Prostate gland (tissue), 2 donors: ENCODE measurements at regions not wholly inside any gene's neighbourhood (a gene's known extent, or its start where the extent isn't known, plus 50 kb on each side); places are given as distances from the start of the nearest gene placed in this dataset.

Source experiments
- DNase-seq: peaks from one replicate; pipeline ENCODE4 v3.0.0-alpha.2; 2019; ENCODE audit warnings: low spot score
- H3K27ac ChIP-seq, 2 donors: fragments of 200-600 bp; sonication (generic); 2 replicates each; pipeline ENCODE4 v1.5.1; 2017 to 2019
- H3K27me3 ChIP-seq: fragments of 200-600 bp; sonication (generic); replicated peaks from 2 replicates; pipeline ENCODE4 v1.5.1; 2019; ENCODE audit not compliant: insufficient read depth
- H3K36me3 ChIP-seq, 2 donors: fragments of 200-600 bp; sonication (generic); 1 replicate in 1 of 2; 2 replicates in 1 of 2; pipeline versions ENCODE4 v1.5.1 to v1.8.1; 2017 to 2019
- H3K4me1 ChIP-seq: fragments of 200-600 bp; sonication (generic); replicated peaks from 2 replicates; pipeline ENCODE4 v1.5.1; 2019
- H3K4me3 ChIP-seq, 2 donors: fragments of 200-600 bp; sonication (generic); 2 replicates each; pipeline ENCODE4 v1.5.1; 2017 to 2019
- H3K9me3 ChIP-seq: fragments of 200-600 bp; sonication (generic); 2 replicates; pipeline ENCODE4 v1.5.1; 2017
- POLR2A ChIP-seq: fragments of 450-650 bp; IDR thresholded peaks from one replicate; pipeline ENCODE4 v1.6.1; 2016; ENCODE audit warnings: antibody characterized with exemption, mild to moderate bottlenecking
- POLR2AphosphoS5 ChIP-seq: sonication (generic); formaldehyde crosslinking; IDR thresholded peaks from one replicate; pipeline ENCODE4 v1.6.1; 2017; ENCODE audit warnings: antibody characterized with exemption
- WGBS: methylation state at CpG from one replicate; pipeline ENCODE4 v1.1.5; 2018; 5-methylcytosine and 5-hydroxymethylcytosine counted together
- intact Hi-C: fragments of 100-400 bp; cut with DNase I; formaldehyde crosslinking; loops from one replicate; pipeline ENCODE4 v1.14.2; 2022
- TF ChIP-seq, protein P1 (sequence below), 4 experiments: fragments of 200-600 bp in 2 of 4; fragments of 450-650 bp in 2 of 4; sonication (generic) in 2 of 4; IDR thresholded peaks; 1 replicate in 3 of 4; 2 replicates in 1 of 4; pipeline ENCODE4 v1.5.1; 2016 to 2019; ENCODE audit warnings: antibody characterized with exemption in 4 of 4, mild to moderate bottlenecking in 2 of 4, moderate library complexity in 2 of 4

DNA sequence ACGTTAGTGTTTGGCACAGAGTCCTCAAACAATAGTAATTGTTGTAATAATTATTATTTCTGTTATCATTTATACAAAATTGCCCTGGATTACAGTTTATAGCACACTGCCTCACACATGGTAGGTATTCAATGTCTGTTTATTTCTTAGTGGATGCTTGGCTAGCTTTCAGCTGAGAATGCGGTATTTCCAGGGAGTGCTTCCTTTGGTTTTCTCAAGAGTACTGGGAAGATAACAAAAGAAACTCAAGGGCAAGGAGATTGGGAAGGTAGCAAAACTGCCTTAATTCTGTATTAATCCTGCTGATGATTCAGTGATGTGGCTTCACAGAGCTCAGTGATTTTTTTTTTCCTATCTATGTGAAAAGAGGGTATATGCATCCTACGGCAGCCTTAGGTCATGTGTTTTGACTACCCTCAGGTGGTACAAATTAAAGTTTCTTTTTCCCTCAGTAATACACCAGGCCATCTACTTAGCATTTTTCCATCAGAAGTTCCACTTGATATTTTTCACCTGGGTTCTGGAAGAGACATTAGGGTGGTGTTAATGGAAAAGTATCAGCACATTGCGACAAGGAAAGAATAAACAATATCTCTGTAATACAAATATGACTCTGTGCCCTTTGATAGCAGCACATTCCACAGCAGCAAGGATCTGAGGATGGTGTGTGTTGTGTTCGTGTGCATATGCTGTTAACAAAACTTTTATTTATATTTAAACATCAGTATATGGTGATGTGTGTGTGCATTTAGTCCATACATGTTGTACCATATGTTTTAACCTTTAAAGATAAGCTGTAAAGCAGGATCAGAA lies 124.3 kb upstream of the RASGEF1B start:
- Histone ChIP-seq H3K36me3 (no peaks in the 10 kb centered on the region), H3K9me3 (no peaks in the 10 kb centered on the region), H3K27me3 (no peaks in the 10 kb centered on the region), H3K27ac (no peak overlapping the region), H3K4me3 (no peak overlapping the region), H3K4me1 (no peaks in the 10 kb centered on the region)
- no peak for TF ChIP-seq POLR2A
- WGBS, result 38% methylated on average over 5 of the region's 5 CpGs
- no peak for DNase-seq
- intact Hi-C loops, result no loop called here

DNA sequence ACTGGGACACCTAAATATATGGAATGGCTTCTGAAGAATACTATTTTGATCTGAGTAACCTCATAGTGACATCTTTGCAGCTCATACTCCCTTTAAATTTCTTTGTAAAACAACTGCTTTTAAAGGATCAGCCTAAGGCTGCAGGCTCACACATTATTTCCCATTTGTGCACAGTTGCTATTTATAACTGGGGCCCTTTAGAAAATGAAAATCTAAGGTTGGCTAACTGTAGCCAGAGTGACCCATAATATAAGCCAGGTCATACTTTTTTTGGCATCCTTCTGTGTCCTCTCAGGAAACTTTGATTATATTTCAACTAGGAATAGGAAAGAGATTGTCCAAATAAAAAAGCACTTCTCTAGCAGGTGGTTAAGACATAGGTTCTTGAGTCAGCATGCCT lies 123.6 kb upstream of the RASGEF1B start:
- H3K4me1 ChIP-seq, result no peaks in the 10 kb centered on the region
- no peak for DNase-seq
- intact Hi-C loops, result no loop called here
- no peaks in the 10 kb centered on the region for H3K36me3 ChIP-seq
- TF ChIP-seq POLR2A, result no peak
- TF ChIP-seq POLR2AphosphoS5, result no peak
- TF ChIP-seq, protein P1, sequence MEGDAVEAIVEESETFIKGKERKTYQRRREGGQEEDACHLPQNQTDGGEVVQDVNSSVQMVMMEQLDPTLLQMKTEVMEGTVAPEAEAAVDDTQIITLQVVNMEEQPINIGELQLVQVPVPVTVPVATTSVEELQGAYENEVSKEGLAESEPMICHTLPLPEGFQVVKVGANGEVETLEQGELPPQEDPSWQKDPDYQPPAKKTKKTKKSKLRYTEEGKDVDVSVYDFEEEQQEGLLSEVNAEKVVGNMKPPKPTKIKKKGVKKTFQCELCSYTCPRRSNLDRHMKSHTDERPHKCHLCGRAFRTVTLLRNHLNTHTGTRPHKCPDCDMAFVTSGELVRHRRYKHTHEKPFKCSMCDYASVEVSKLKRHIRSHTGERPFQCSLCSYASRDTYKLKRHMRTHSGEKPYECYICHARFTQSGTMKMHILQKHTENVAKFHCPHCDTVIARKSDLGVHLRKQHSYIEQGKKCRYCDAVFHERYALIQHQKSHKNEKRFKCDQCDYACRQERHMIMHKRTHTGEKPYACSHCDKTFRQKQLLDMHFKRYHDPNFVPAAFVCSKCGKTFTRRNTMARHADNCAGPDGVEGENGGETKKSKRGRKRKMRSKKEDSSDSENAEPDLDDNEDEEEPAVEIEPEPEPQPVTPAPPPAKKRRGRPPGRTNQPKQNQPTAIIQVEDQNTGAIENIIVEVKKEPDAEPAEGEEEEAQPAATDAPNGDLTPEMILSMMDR (IDR thresholded peaks at IDR 0.05), result no peak
- no peaks in the 10 kb centered on the region for H3K27me3 ChIP-seq
- no peaks in the 10 kb centered on the region for H3K9me3 ChIP-seq
- no peak overlapping the region for H3K4me3 ChIP-seq
- no peak overlapping the region for H3K27ac ChIP-seq

DNA sequence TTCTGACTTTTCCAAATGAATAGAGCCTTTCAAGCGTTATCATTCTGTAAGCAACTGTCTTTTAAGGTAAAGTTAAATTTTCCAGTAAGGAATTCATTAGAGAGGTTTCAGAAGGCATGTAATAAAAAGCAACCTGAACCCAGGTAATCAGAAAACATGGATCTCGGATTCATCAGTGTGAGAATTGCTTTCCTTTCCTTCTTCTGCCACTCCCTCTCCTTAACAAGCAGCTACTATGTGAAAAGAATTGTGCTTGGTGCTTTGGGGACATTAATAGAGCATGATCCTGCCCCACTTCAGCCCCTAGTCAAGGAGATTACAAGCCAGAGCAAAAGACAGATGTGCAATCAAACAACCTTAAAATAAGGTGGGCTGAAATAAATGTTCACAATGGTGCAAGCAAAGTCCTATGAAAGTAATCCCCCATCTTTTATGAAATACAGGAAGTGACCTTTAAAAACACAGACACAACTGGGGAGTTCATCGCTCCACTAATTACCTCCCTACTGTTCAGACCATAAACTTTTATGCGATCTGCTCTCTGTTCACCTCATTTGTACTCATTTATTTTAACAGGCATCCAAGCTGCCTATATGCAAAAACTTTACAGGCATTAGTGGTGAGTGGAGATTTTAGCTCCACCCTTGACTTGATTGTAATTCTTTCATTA lies 122.9 kb upstream of the RASGEF1B start:
- no peaks in the 10 kb centered on the region for H3K4me1 ChIP-seq
- no peak overlapping the region for H3K27ac ChIP-seq
- no peak overlapping the region for H3K4me3 ChIP-seq
- no peak for TF ChIP-seq POLR2AphosphoS5
- TF ChIP-seq, protein P1 (IDR thresholded peaks at IDR 0.05), result no peak
- TF ChIP-seq POLR2A, result no peak
- intact Hi-C loops, result no loop called here
- WGBS, result 82% methylated on average over 4 of the region's 4 CpGs
- DNase-seq, result no peak
- H3K27me3 ChIP-seq, result no peaks in the 10 kb centered on the region
- H3K9me3 ChIP-seq, result no peaks in the 10 kb centered on the region
- H3K36me3 ChIP-seq, result no peaks in the 10 kb centered on the region

DNA sequence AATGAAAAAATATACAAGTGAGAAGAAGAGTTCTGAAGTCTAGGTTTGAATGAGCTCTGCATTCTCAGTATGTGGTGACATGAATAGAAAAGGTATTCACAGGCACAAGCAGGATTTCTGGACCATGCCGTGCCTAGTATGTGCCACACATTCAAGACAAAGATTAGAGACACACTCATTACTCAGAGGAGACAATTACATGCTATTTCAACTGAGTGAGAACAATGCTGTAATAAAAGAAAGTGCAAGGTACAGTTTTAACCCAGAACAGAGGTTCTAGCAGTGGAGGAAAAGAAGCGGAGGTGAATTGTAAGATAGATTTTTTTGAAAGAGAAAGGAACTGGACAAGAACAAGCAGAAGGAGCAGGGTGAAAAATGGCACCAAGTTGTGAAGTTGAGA lies 121.0 kb upstream of the RASGEF1B start:
- TF ChIP-seq POLR2AphosphoS5, result no peak
- TF ChIP-seq, protein P1 (IDR thresholded peaks at IDR 0.05), result no peak
- H3K9me3 ChIP-seq, result no peaks in the 10 kb centered on the region
- no peak for DNase-seq
- intact Hi-C loops, result no loop called here
- no peaks in the 10 kb centered on the region for H3K4me1 ChIP-seq
- H3K36me3 ChIP-seq, result no peaks in the 10 kb centered on the region
- no peak overlapping the region for H3K4me3 ChIP-seq
- no peak overlapping the region for H3K27ac ChIP-seq
- no peaks in the 10 kb centered on the region for H3K27me3 ChIP-seq
- 89% methylated on average over 2 of the region's 2 CpGs for WGBS

DNA sequence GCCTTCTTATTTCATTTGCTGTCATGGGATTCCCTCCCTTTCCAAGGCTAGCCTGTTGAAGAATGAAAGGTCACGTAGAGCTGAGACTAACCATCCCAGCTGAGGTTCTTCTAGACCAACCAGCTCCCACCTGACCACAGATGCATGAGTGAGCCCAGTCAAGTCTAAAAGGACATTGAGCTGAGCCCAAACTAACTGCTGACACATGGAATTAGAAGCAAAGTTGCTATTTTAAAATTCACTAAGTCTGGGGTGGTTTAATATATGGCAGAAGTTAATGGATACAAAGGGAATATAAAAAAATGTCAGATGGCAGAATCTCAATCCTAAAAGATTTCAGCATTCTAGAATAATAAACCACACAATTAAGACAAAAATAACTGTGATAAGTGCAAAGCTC lies 118.9 kb upstream of the RASGEF1B start:
- intact Hi-C loops, result no loop called here

DNA sequence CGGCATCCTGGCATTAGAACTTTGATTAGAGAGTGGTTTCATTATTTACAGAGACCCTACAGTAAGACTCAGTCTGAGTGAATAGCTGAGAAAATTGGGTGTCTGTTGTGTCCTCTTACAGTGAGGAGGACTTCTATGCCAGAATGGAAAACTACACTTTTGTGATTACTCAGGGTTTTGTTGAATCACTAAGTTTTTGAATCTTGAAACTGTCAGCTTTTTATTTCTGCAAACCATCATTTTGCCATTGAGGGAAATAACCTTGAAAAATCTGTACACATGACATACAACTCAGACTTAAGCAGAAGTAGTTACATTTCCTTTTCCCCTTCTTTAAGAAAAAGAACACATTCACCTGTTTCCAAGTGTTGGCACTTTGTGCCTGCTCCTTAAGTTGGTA lies 117.6 kb upstream of the RASGEF1B start:
- Histone ChIP-seq H3K36me3 (no peaks in the 10 kb centered on the region), H3K4me1 (no peaks in the 10 kb centered on the region), H3K27ac (no peak overlapping the region), H3K4me3 (no peak overlapping the region), H3K27me3 (no peaks in the 10 kb centered on the region), H3K9me3 (no peaks in the 10 kb centered on the region)
- intact Hi-C loops, result no loop called here
- WGBS, result 87% methylated on average over 1 of the region's 1 CpG
- TF ChIP-seq POLR2A, result no peak
- no peak for TF ChIP-seq POLR2AphosphoS5
- TF ChIP-seq, protein P1 (IDR thresholded peaks at IDR 0.05), result no peak
- DNase-seq, result no peak

More for the DNA sequence above, 118.9 kb upstream of the RASGEF1B start:
- TF ChIP-seq POLR2A, result no peak
- TF ChIP-seq POLR2AphosphoS5, result no peak
- DNase-seq, result no peak
- no peak overlapping the region for H3K27ac ChIP-seq
- H3K4me1 ChIP-seq, result no peaks in the 10 kb centered on the region
- no peaks in the 10 kb centered on the region for H3K27me3 ChIP-seq
- H3K4me3 ChIP-seq, result no peak overlapping the region
- no peaks in the 10 kb centered on the region for H3K9me3 ChIP-seq
- WGBS, result 100% methylated on average over 1 of the region's 1 CpG
- no peaks in the 10 kb centered on the region for H3K36me3 ChIP-seq
